GM20000 (cell line): ENCODE measurements at regions not wholly inside any gene's neighbourhood (a gene's known extent, or its start where the extent isn't known, plus 50 kb on each side); places are given as distances from the start of the nearest gene placed in this dataset.

Experiments used
- DNase-seq: peaks from one replicate; pipeline ENCODE4 v3.0.0; 2012; ENCODE audit warnings: low spot score
- CTCF ChIP-seq: IDR thresholded peaks from 2 replicates; pipeline ENCODE4 v1.5.1; 2012; ENCODE audit warnings: mild to moderate bottlenecking, control low read depth; ENCODE audit errors: extremely low read depth, missing control alignments

GRCh38 chr21:23223882-23224281 lies 2225.7 kb downstream of the NCAM2 start:
- TF ChIP-seq CTCF: no peak
- DNase-seq: no peak

- no peak for TF ChIP-seq CTCF
- DNase-seq: no peak
These were observed 2220.5 kb downstream of the NCAM2 start for GRCh38 chr21:23218667-23219066.

GRCh38 chr21:23217597-23217996 lies 2219.4 kb downstream of the NCAM2 start:
- DNase-seq: no peak
- no peak for TF ChIP-seq CTCF

- DNase-seq: no peak
- TF ChIP-seq CTCF: no peak
These were observed 2217.1 kb downstream of the NCAM2 start for GRCh38 chr21:23215261-23215660.
